GM19239 (cell line): ENCODE measurements at regions not wholly inside any gene's neighbourhood (a gene's known extent, or its start where the extent isn't known, plus 50 kb on each side); places are given as distances from the start of the nearest gene placed in this dataset.
"Not testable (repeated sequence)": the region's sequence is repeated elsewhere in the genome, so short reads cannot be mapped to it uniquely, and the experiment has no call there.

ENCODE experiments used
- DNase-seq: peaks from one replicate; pipeline ENCODE4 v3.0.0; 2011; ENCODE audit warnings: low spot score; ENCODE audit not compliant: insufficient read length
- FAIRE-seq: peaks from 2 replicates; lab custom pipeline; 2011; peaks lifted over from hg19 to GRCh38; lab: Jason Lieb, UNC

DNA sequence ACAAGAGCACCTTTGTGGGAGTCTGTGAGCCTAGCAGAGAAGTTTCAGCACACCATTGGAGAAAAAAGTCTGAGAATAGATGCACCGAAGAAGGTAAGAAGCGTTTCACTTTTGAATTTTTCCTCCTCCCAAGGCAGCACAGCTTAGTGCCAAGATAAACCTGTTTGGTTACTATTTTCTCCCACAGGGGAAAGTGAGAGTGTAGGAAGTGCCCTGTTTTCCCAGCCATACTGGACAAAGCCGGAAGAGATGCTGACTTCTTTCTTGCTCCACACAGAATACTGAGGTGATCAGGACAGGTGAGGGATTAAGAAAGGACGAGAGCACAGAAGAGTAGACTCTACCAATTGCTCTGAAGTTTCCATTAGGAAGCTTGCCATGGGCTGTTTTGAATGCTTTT, 1011.0 kb upstream of the MIR17HG start:
- no peak for FAIRE-seq
- no peak for DNase-seq

DNA sequence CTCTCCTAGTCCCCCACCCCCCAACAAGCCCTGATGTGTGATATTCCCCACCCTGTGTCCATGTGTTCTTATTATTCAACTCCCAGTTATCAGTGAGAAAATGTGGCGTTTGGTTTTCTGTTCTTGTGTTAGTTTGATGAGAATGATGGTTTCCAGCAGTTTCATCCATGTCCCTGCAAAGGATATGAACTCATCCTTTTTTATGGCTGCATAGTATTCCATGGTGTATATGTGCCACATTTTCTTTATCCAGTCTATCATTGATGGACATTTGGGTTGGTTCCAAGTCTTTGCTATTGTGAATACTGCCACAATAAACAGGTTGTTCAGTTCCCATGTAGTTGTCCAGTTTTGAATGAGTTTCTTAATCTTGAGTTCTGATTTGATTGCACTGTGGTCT, 1006.1 kb upstream of the MIR17HG start:
- DNase-seq, FAIRE-seq: not testable (repeated sequence)

DNA sequence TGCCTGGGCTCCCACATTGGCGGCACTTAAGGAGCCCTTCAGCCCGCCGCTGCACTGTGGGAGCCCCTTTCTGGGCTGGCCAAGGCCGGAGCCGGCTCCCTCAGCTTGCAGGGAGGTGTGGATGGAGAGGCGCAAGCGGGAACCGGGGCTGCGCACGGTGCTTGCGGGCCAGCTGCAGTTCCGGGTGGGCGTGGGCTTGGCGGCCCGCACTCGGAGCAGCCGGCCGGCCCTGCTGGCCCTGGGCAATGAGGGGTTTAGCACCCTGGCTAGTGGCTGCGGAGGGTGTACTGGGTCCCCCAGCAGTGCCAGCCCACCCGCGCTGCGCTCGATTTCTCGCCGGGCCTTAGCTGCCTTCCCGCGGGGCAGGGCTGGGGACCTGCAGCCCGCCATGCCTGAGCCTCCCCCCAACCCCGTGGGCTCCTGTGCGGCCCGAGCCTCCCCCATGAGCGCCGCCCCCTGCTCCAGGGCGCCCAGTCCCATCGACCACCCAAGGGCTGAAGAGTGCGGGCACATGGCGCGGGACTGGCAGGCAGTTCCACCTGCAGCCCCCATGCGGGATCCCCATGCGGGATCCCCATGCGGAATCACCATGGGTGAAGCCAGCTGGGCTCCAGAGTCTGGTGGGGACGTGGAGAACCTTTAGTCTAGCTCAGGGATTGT, 998.9 kb upstream of the MIR17HG start:
- not testable (repeated sequence) for DNase-seq, FAIRE-seq

GRCh38 chr13:90352763-90353162, 994.7 kb upstream of the MIR17HG start:
- no peak for DNase-seq
- FAIRE-seq = no peak

GRCh38 chr13:90355162-90355751, 992.2 kb upstream of the MIR17HG start:
- FAIRE-seq (no peak), DNase-seq (no peak)

- FAIRE-seq (no peak), DNase-seq (no peak)
Observed at GRCh38 chr13:90360785-90361184, 986.7 kb upstream of the MIR17HG start.

- no peak for DNase-seq
- FAIRE-seq = no peak
Observed at GRCh38 chr13:90362707-90363106, 984.8 kb upstream of the MIR17HG start.

GRCh38 chr13:90365130-90365529, 982.4 kb upstream of the MIR17HG start:
- DNase-seq = no peak
- FAIRE-seq = no peak

- FAIRE-seq = no peak
- DNase-seq = no peak
Observed at GRCh38 chr13:90374168-90374567, 973.3 kb upstream of the MIR17HG start.

- no peak for DNase-seq
- no peak for FAIRE-seq
Observed at GRCh38 chr13:90375851-90376250, 971.6 kb upstream of the MIR17HG start.

- FAIRE-seq (no peak), DNase-seq (no peak)
Observed at GRCh38 chr13:90382425-90382824, 965.1 kb upstream of the MIR17HG start.

DNA sequence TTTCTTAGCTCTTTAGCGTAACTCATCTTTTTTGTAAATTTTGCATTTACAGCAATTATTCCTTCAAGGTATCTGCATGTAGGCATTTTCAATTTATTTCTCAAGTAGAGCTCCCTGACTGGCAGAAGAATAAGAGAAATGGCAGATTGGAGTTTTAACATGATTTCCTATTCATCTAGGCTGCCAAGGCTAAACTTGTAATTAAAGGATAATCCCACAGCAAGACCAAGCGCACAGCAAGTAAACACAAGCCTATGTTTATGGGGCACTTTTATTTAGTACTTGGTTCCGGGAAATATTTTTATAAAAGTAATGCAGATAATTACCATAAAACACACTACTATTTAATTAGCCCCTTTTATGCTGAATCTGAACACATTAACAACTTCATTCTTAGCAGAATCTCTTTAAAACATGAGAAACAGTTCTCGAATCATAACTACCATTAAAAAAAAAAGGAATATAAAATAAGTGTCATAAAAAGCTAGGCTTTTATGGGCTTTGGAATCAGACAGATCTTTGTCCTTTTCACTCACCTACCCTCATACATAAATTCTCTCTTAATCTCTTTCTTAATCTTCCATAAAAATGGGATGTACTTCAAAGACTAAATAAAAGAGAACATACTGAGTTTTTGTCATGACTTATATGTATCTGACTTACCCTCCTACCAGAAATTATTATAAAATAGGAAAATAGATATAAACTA, 961.6 kb upstream of the MIR17HG start:
- DNase-seq (no peak), FAIRE-seq (no peak)

GRCh38 chr13:90388887-90389452, 958.5 kb upstream of the MIR17HG start:
- no peak for FAIRE-seq
- no peak for DNase-seq

GRCh38 chr13:90389537-90389936, 958.0 kb upstream of the MIR17HG start:
- no peak for DNase-seq
- no peak for FAIRE-seq

GRCh38 chr13:90393408-90393807, 954.1 kb upstream of the MIR17HG start:
- FAIRE-seq = no peak
- DNase-seq = no peak

- FAIRE-seq (no peak), DNase-seq (no peak)
Observed at GRCh38 chr13:90395348-90395747, 952.1 kb upstream of the MIR17HG start.

DNA sequence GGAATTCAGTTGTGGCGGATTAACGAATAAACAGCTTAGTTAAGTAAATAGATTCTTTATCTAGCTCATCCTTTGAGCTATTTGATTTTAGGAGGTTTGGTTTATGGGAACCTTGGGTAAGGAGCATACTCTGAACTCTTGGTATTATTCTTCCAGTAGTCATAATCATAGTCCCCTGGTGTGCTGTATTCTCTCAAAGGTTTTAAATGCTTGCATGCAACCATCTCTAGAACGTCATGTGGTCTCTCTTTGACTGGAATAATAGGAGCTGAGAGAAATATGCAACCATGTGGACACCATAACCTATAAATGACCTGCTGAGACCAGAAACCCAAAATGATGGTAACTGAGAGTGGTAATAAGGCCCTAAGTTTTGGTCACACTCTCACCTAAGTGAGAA, 951.6 kb upstream of the MIR17HG start:
- no peak for DNase-seq
- no peak for FAIRE-seq

DNA sequence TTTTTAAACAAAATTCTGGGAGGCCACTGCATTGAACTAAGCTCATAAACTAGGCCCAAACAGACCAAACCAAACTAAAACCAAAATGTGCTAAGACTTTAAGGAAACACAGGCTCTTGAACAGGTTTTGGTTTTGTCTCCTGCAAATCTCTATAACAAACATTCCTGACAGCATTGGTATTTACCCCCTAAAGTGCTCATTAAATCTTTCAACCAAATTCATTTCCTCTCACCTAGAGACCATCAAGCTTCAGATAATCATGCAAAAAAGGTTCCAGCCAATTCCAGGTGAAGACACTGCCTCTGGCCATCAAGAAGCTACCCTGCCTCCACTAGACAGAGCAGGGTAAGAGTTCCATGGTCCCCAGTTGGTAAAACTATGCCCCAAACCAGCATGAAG, 951.2 kb upstream of the MIR17HG start:
- FAIRE-seq (no peak), DNase-seq (no peak)

- DNase-seq = no peak
- FAIRE-seq = no peak
Observed at GRCh38 chr13:90397503-90397902, 950.0 kb upstream of the MIR17HG start.

DNA sequence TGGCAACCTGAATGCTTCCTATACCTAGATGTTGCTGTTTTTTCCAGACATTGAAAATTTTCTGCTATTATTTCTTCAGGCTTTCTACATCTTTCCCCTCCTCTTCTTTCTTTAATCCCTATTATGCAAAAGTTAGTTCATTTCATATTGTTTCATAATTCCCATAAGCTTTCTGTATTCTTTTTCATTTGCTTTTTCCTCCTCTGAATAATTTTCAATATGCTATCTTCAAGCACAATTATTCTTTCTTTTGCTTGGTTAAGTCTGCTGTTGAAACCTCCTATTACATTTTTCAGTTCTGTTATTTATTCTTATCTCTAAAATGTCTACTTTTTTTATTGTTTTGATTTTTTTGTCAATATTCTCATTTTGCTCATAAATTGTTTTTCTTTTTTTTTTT, 947.1 kb upstream of the MIR17HG start:
- FAIRE-seq (no peak), DNase-seq (no peak)

- no peak for DNase-seq
- FAIRE-seq = no peak
Observed at GRCh38 chr13:90401150-90401549, 946.3 kb upstream of the MIR17HG start.
